HG02678 (cell line): ENCODE measurements at regions not wholly inside any gene's neighbourhood (a gene's known extent, or its start where the extent isn't known, plus 50 kb on each side); places are given as distances from the start of the nearest gene placed in this dataset.
"Not testable (repeated sequence)": the region's sequence is repeated elsewhere in the genome, so short reads cannot be mapped to it uniquely, and the experiment has no call there.

Experiments used
- ATAC-seq: cut with Tn5 transposase; IDR thresholded peaks from one replicate; pipeline ENCODE4 v1.9.1; 2021; ENCODE audit warnings: mild to moderate bottlenecking, moderate library complexity; ENCODE audit not compliant: unreplicated experiment

DNA sequence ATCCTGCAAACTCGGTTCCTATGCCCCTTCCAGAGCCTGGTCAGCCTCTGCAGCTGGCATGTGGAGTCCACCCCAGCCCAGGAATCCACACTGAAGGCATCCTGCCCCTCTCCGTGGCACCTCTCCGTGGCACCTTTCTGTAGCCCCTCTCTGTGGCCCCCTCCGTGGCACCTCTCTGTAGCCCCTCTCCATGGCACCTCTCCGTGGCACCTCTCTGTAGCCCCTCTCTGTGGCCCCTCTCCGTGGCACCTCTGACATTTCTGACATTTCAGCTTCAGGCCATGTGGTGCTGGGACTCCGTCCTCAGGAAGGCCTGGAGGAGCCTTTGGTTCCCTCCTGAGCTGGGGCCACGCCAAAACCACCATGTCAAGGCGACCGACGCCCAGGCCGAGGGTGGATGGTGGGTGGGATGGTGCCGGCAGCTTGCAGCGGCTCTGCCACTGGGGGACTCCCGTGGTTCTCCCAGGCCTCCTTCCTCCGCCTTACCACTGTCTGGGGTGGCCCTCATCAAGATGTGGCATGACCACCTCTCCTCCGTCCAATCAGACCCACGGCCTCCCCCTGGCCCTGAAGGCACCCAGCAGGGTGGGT is 1518.5 kb downstream of the BRD1 start:
- no peak for ATAC-seq

DNA sequence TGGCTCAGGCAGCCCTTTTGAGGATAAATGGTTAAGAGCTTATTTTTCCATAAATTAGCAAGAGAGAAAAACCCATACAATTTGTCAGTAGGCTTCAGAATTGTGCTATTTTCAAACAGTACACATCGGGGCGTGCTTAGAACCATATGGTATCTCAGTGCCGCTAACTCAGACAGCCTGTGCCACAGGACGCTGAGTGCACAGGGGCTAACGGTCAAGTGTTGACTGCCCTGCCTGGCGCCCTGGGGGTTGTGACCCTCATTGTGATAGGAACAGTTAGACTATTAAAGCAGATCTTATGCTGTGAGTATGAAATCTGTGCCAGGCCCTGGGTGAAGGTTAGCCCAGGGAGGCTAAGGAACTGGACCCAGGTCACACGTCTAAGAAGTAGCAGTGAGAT is 1519.7 kb downstream of the BRD1 start:
- no peak for ATAC-seq

DNA sequence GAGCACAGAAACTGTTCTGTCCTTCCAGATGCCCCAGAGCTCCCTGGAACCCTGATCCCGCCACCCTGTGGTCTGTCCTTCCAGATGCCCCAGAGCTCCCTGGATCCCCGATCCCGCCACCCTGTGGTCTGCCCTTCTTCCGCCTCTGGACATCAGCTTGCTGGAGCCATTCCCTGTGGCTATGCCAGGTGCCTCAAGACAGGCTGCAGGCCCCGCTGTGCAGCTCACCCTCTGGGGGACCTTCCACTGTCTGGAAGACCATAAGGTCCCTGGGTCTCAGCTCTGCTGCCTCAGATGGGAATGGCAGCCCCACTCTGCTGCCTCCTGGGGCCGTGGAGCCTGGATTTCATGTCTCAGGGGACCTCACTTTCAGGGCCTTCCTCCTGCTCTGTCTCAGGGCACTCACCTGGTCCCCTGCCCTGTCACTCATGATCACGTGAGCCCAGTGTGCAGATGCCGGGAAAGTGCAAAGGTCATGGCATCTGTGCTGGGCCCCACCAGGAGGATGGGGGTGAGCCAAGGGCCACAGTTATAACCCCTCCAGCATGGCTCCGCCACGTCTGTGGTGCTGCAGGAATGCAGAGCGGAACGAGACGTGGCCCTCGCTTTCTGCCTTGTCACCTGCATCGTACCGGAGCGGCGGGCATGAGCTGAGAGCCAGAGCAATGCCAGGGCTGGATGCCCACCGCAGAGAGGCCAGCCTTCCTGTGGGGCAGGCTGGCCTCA is 1520.7 kb downstream of the BRD1 start:
- no peak for ATAC-seq

DNA sequence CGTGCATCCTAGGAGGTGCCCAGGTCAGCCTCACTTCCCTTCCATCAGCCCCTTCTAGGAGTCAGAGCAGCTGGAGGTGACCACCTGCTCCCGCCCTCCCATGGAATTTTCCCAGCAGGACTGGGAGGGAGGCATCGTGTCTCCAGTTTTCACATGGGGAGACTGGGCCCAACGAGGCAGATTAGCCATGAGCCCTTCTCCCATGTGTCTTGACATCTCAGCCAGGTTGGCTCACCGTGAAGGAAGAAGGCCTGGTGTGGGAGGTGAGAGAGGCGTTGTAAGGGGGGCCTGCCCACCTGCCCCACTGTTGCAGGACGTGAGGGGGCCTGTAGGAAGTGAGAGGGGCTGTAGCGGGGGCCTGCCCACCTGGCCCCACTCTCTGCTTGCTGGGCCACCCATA is 1521.4 kb downstream of the BRD1 start:
- ATAC-seq = no peak

DNA sequence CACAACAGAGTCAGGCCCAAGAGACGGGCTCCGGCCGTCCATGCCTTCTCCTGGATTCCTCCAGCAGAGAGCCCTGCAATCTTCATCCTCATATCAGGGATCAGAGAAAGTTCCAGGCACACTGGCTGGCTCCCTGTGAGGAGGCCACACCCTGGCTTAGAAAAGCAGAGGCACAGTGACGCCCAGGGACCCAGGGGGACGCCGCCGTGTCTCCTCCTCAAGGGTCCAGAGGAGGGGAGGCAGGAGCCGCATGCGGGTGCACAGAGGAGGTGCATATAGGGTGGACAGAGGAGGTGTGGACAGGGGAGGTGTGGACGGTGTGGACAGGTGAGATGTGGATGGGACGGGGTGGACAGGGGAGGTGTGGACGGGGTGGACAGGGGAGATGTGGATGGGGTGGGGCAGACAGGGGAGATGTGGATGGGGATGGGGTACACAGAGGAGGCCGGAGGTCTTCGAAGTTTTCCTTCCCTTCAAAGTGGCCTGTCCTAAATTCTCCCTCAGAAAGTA is 1521.9 kb downstream of the BRD1 start:
- ATAC-seq = no peak

DNA sequence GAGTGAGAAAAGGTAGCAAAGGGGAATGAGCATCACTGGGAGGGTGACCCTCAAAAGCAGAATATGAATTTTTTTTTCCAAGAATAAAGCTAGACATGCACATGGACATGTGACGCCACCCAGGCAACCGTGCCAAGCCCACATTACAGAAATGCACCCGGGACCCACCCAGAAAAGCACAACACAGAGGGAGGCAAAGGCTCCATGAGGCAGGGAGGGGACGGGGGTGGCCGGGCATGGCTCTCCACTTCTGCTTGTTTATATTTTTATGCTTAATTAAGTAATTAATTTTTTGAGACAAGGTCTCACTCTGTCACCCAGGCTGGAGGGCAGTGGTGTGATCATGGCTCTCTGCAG is 1524.3 kb downstream of the BRD1 start:
- ATAC-seq = no peak

DNA sequence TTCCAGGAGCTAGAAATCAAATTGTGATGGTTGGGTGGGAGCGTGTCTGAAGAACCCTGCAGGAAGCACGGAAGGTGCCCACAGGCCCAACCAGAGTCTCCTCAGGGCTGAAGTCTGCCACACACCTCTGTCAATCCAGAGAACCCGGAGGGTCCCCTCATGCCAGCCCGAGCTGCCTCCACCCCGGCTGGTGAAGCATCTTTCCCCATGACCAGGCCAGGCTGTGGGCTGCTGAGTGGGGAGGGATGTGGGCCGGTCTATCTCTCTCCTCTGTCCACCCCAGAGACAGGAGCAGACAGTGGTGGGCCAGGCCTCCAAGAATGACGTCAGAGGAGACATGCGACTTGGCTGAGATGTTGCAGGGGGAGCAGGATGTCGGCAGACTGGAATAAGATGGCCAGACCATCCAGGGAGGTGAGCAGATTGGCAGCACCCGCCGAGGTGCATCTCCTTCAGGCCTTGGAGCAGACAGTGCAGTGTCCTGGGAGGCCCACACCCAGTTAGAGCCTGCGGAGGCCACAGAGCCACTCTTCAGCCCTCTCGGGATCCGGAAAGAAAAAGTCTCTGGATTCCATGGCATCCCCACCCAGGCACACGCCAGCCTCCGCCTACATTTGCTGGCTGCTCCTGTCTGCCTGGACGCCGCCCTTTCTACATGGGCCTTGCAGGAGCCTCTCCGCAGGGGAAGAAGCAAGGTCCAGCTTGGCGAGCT is 1524.9 kb downstream of the BRD1 start:
- ATAC-seq = no peak

DNA sequence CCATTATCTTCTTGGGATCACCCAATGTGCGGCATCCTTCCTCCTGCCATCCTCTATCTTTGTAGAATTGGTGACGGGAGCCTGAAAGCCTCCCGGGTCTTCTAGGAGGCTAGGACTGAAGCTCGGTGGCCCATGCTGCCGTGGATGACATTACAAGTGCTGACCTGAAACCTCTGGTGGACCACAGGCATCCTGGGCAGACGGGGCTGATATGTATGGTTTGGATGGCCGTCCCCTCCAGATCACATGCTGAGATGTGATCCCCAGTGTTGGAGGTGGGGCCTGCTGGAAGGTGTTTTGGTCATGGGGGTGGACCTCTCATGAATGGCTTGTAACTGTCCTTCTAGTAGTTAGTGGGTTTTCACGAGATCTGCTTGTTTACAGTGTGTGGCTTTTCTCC is 1525.8 kb downstream of the BRD1 start:
- no peak for ATAC-seq

DNA sequence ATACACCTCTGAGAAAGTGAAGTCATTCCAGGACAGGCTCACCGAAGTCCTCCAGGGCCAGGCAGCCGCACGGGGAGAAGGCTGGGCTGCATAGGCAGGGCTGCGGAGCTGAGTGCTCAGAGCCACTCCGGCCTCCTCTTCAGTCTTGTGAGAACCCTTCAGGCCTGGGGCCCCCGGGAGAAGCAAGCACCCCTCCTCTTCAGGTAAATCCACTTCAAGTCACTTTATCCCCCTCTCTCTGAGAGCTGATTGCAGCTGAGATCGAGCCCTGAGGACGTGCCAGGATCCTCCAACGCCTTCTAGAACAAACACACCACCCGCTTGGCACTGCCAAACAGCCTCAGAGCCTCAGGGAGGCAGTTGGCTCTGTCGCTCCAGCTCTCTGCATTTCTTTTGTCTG is 1526.3 kb downstream of the BRD1 start:
- ATAC-seq = no peak

DNA sequence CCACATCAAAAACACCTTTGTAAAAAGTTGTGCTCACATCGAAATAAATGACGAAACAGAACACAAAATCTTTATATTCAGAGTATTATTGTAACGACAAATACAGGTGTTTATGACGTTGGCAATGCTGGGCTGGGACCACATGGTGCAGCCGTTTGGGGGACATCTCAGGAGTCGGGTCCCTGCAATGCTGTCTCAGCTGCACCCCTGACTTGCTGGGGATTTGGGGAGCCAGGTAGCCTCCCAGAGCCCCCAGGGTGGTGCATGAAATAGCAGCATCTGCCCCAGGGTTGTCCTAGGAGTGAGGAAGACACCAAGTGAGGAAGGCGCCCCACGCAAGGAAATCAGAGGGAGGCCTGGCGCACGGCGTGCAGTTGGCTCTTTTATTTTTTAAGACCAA is 1526.8 kb downstream of the BRD1 start:
- no peak for ATAC-seq

DNA sequence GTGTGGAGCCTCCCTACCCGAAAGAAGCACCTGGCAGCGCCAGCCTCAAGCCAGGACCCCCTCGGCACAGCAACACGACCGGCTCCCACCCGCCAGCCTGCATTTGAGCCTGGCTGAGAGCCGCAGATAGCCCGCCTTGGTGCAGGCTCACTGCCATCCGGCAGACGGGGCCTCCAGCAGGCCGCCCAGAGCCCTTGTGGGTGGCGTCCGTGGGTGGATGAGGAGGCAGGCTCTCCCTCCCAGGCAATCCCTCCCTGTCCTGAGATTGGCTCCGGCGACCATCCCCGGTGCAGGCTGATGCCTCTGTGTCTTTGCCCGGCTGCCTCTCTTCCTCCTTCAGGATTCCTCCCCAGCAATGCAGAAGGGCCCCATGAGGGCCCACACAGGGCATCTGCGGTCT is 1527.9 kb downstream of the BRD1 start:
- no peak for ATAC-seq

DNA sequence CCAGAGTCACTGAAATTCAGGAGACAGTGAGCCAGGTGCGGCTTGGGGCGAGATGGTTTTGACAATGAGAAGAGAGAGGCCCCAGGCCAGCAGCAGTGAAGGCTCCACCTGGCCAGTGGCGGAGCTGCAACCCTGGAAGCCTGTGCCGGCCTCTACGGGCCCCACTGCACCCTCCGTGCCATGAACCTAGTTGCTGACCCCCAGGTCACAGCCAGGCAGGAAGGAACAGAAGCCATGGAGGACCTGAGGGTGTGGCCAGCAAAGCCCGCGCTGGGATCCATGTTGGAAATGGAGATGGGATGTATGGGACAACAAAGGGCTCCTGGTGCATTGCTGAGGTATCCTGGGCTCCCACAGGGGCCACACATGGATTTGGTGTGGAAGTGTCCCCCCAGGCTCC is 1528.5 kb downstream of the BRD1 start:
- ATAC-seq = no peak

DNA sequence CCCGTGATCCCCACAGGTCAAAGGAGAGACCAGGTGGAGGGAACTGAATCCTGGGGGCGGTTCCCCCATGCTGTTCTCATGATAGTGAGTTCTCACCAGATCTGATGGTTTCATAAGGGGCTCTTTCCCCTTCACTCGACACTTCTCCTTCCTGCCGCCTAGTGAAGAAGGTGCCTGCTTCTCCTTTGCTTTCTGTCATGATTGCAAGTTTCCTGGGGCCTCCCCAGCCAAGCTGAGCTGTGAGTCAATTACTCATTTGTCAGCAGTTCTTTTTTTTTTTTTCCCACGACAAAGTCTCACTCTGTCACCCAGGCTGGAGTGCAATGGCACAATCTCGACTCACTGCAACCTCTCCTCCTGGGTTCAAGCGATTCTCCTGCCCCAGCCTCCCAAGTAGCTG is 1530.4 kb downstream of the BRD1 start:
- no peak for ATAC-seq

DNA sequence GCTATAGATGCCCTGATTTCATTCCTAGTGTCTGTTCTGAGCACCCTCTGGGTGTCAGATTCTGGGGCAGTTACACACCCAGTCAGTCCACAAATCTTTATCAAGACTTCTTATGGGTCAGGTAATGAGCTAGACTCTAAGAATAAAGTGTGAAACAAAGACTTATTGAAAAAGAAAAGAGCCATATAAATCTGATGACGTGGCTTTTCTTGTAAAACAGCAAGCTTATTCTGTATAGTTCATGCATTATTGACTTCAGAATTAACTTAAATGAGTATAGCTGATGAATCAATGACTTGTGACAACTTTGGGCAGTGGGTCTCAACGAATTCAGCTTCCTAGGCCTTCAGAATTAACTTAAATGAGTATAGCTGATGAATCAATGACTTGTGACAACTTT is 1527.5 kb downstream of the TBC1D22A start:
- not testable (repeated sequence) for ATAC-seq

DNA sequence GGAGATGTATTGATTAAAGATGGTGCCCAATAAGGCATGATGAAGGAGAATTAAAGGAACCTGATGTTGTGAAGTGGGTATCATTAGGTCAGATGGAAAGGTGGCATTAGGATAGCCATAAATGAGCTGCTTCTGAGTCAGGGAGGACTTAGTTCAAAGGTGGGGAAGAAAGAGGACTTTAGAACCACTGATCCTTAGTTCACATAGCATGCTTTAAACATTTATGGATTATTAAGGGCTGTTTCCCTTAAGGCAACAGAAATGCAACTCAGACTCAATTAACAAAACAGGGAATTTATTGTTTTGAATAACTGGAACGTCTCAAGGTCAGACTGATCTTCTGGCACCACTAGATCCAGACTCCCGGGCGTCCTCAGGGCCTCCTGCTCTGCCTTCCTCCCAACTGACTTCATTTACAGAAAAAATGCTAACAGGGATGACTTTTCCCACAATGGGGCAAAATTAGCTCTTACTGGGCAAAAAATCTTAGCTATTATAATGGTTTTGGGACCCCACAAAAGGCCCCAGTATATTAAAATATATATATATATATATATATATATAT is 1526.0 kb downstream of the TBC1D22A start:
- no peak for ATAC-seq

DNA sequence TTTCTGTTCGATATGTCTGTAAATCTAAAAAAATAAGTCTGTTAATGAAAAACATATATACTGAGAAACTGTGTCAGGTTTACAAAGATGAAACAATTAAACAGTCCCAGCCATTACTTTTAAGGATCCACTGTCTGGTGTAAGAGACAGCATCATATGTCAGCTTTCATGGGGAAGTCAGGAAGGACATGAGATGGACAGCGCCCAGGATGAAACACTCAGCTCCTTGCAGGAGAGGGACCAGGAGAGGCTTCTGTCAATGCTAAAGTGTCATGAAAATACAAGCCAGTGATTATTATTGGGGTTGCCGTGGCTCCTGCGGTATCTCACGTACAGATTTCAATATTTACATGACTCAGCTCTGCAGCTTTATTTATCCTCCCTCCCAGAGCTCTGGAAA is 1524.6 kb downstream of the TBC1D22A start:
- no peak for ATAC-seq

DNA sequence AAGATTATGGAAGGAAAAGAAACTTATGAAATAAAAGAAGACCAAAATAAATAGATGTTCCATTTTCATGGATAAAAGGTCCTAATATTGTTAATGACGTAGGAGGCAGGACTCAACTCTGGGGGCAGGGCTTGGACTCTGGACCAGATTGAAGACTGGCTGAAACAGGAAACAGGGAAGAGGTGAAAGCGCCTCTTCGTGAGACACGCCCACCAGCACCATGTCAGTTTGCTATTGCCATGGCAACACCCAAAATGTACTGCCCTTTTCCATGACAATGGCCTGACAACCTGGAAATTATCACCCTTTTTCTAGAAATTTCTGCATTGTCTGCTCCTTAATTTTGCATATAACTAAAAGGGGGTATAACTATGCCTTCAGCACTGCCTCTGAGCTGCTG is 1522.2 kb downstream of the TBC1D22A start:
- ATAC-seq = no peak

DNA sequence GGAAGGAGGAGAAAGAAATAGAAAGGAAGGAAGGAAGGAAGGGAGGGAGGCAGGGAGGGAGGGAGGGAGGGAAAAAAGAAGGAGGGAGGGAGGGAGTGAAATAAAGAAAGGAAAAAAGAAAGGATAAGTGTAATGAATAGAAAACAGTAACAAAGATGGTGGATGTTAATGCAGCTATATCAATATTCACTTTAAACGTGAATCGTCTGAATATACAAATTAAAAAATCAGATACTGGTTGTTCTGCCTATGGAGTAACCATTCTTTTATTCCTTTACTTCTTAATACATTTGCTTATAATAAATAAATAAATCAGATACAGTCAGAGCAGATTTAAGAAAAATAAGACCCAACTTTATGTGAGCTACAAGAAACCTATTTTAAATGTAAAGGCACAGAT is 1520.4 kb downstream of the TBC1D22A start:
- no peak for ATAC-seq

DNA sequence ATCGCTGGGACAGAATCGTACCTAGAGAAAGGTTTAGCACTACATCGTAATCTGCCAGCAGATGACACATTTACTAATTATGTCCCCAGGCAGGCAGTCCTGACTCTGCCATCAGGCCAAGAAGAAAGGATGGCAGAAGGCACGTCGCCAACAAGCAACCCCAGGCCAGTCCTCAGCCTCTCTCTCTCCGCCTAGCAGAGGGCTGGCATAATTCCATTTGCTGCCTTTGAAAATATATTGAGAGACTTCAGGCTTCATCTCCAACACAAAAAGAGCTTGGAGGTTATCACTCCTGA is 1517.0 kb downstream of the TBC1D22A start:
- no peak for ATAC-seq

DNA sequence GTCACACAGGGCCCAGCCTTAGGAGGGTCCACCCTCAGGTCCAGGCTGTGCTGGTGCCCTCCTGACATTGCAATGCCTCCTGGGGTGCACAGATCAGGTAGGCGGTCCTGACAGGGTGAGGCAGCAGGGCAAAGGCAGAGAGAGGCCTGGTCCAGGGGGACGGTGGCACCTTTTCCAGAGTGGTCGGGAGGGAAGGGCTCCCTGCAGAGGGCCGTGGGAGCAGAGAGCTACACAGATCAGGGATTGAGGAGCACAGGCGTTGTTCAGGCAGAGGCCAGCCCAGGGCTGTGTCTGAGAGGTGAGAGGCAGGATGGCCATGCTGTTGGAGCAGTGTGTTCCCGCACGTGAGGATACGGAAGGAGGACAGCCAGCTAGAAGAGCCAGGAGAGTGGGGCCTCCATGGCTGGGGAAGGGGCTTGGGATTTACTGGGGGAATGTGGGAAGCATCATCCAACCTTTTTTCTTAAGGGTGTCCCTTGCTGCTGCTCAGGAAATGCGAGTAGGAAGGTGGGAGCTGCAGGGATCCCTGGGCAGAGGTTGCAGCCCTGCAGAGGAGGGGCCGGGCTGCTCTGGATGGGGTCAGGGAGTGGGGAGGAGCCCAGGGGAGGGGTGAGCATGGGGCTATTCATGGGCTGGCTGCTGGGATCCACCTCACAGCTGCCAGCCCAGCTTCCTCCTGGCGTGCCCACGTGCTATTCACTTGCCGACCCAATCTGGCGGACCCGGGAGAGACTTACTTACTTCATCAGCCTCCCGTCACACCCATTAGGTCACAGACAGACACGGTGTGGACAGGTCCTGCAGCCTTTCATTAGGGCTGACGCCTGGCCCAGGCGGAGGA is 1516.4 kb downstream of the TBC1D22A start:
- ATAC-seq = no peak

DNA sequence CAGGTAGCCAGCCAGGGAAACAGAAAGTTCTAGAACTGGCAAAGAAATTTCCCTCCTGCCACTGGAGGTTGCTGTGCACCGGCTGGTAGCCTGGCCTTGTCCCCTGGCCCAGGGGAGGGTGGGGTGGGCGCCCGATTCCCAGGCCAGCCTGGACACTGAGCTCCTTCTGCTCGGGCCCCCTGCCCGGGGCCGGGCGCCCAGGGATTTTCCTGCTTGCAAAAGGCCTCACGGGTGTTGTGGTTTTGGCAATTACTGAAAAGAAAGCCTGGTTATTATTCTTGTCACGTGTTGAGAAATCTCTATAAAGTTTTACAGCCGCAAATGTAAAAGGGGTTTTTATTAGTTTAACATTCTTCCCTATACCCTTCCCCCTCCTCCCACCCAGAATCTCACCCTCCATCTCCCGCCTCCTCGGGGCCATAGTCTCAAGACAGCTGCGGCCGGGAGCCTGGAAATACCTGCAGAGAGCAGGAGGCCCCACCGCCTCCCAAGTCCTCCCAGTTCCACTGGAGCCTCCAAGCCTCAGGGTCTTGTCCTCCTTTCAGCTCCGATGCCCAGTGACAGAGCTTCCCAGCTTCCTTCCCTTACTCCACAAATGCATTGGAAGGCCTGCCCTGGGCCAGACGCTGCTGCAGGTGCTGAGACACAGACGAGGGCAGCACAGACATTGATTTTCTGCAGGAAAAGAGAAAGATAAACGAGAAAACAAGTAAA is 1515.6 kb downstream of the TBC1D22A start:
- no peak for ATAC-seq
